ENCODE measurements at regions not wholly inside any gene's neighbourhood (a gene's known extent, or its start where the extent isn't known, plus 50 kb on each side); places are given as distances from the start of the nearest gene placed in this dataset.

GRCh38 chr4:124177647-124178425 is 534.7 kb downstream of the ANKRD50 start:
- TF ChIP-seq GATA1 (IDR thresholded peaks at IDR 0.05; ENCODE audit: low read depth, low read length) (no peak), POLR2A (IDR thresholded peaks at IDR 0.05; ENCODE audit: low read length) (no peak)
- DNase-seq = no peak

GRCh38 chr4:124178449-124179021 is 534.0 kb downstream of the ANKRD50 start:
- TF ChIP-seq POLR2A (IDR thresholded peaks at IDR 0.05; ENCODE audit: low read length) (no peak), GATA1 (IDR thresholded peaks at IDR 0.05; ENCODE audit: low read depth, low read length) (no peak)
- no peak for DNase-seq

- DNase-seq = no peak
Observed at GRCh38 chr4:124179506-124180186, 532.9 kb downstream of the ANKRD50 start.

GRCh38 chr4:124181039-124181438 is 531.5 kb downstream of the ANKRD50 start:
- no peak for TF ChIP-seq POLR2A (IDR thresholded peaks at IDR 0.05; ENCODE audit: low read length)
- TF ChIP-seq GATA1 (IDR thresholded peaks at IDR 0.05; ENCODE audit: low read depth, low read length) = no peak
- DNase-seq = no peak

More at GRCh38 chr4:124179506-124180186, 532.9 kb downstream of the ANKRD50 start:
- TF ChIP-seq GATA1 (IDR thresholded peaks at IDR 0.05; ENCODE audit: low read depth, low read length) = no peak
- no peak for TF ChIP-seq POLR2A (IDR thresholded peaks at IDR 0.05; ENCODE audit: low read length)

- DNase-seq = no peak
- TF ChIP-seq POLR2A (IDR thresholded peaks at IDR 0.05; ENCODE audit: low read length) = no peak
Observed at GRCh38 chr4:124183231-124183630, 529.3 kb downstream of the ANKRD50 start.

GRCh38 chr4:124183926-124184325 is 528.6 kb downstream of the ANKRD50 start:
- TF ChIP-seq POLR2A (IDR thresholded peaks at IDR 0.05; ENCODE audit: low read length) (no peak), GATA1 (IDR thresholded peaks at IDR 0.05; ENCODE audit: low read depth, low read length) (no peak)
- no peak for DNase-seq

GRCh38 chr4:124184792-124185191 is 527.7 kb downstream of the ANKRD50 start:
- DNase-seq = peak in 1 of 2 experiments; percentile 1
- TF ChIP-seq GATA1 (IDR thresholded peaks at IDR 0.05; ENCODE audit: low read depth, low read length) = no peak
- no peak for TF ChIP-seq POLR2A (IDR thresholded peaks at IDR 0.05; ENCODE audit: low read length)

- TF ChIP-seq GATA1 (IDR thresholded peaks at IDR 0.05; ENCODE audit: low read depth, low read length) (no peak), POLR2A (IDR thresholded peaks at IDR 0.05; ENCODE audit: low read length) (no peak)
- DNase-seq = no peak
Observed at GRCh38 chr4:124188595-124188994, 523.9 kb downstream of the ANKRD50 start.

GRCh38 chr4:124189545-124189944 is 523.0 kb downstream of the ANKRD50 start:
- DNase-seq = no peak
- TF ChIP-seq GATA1 (IDR thresholded peaks at IDR 0.05; ENCODE audit: low read depth, low read length) = no peak
- no peak for TF ChIP-seq POLR2A (IDR thresholded peaks at IDR 0.05; ENCODE audit: low read length)

- no peak for DNase-seq
- TF ChIP-seq GATA1 (IDR thresholded peaks at IDR 0.05; ENCODE audit: low read depth, low read length) = no peak
- no peak for TF ChIP-seq POLR2A (IDR thresholded peaks at IDR 0.05; ENCODE audit: low read length)
Observed at GRCh38 chr4:124191329-124191728, 521.2 kb downstream of the ANKRD50 start.

GRCh38 chr4:124192544-124192943 is 520.0 kb downstream of the ANKRD50 start:
- no peak for DNase-seq
- no peak for TF ChIP-seq GATA1 (IDR thresholded peaks at IDR 0.05; ENCODE audit: low read depth, low read length)
- TF ChIP-seq POLR2A (IDR thresholded peaks at IDR 0.05; ENCODE audit: low read length) = no peak

- no peak for DNase-seq
- TF ChIP-seq GATA1 (IDR thresholded peaks at IDR 0.05; ENCODE audit: low read depth, low read length) (no peak), POLR2A (IDR thresholded peaks at IDR 0.05; ENCODE audit: low read length) (no peak)
Observed at GRCh38 chr4:124199185-124199584, 513.3 kb downstream of the ANKRD50 start.

- DNase-seq = no peak
- TF ChIP-seq GATA1 (IDR thresholded peaks at IDR 0.05; ENCODE audit: low read depth, low read length) (no peak), POLR2A (IDR thresholded peaks at IDR 0.05; ENCODE audit: low read length) (no peak)
Observed at GRCh38 chr4:124199755-124200154, 512.8 kb downstream of the ANKRD50 start.

GRCh38 chr4:124201636-124202035 is 510.9 kb downstream of the ANKRD50 start:
- TF ChIP-seq GATA1 (IDR thresholded peaks at IDR 0.05; ENCODE audit: low read depth, low read length) (no peak), POLR2A (IDR thresholded peaks at IDR 0.05; ENCODE audit: low read length) (no peak)
- DNase-seq = no peak

Data from erythroblast (primary cell).